NK-92 (cell line): ENCODE measurements at regions not wholly inside any gene's neighbourhood (a gene's known extent, or its start where the extent isn't known, plus 50 kb on each side); places are given as distances from the start of the nearest gene placed in this dataset.

Source experiments
- DNase-seq: peaks from one replicate; lab custom pipeline; 2025; ENCODE audit not compliant: unreplicated experiment; lab: John Stamatoyannopoulos, UW

GRCh38 chr5:68476854-68477253, 261.3 kb downstream of the PIK3R1 start:
- no peak for DNase-seq

- no peak for DNase-seq
Observed at GRCh38 chr5:68478301-68479095, 262.9 kb downstream of the PIK3R1 start.

- no peak for DNase-seq
Observed at GRCh38 chr5:68479524-68479923, 264.0 kb downstream of the PIK3R1 start.

GRCh38 chr5:68480335-68480940, 264.9 kb downstream of the PIK3R1 start:
- DNase-seq: no peak

- no peak for DNase-seq
Observed at GRCh38 chr5:68482199-68482598, 266.6 kb downstream of the PIK3R1 start.

- DNase-seq: no peak
Observed at GRCh38 chr5:68484307-68485068, 268.9 kb downstream of the PIK3R1 start.

GRCh38 chr5:68489556-68489955, 274.0 kb downstream of the PIK3R1 start:
- no peak for DNase-seq

GRCh38 chr5:68490406-68490805, 274.9 kb downstream of the PIK3R1 start:
- no peak for DNase-seq

- no peak for DNase-seq
Observed at GRCh38 chr5:68494771-68495170, 279.2 kb downstream of the PIK3R1 start.

- DNase-seq: no peak
Observed at GRCh38 chr5:68499987-68500386, 284.4 kb downstream of the PIK3R1 start.

- no peak for DNase-seq
Observed at GRCh38 chr5:68500813-68501212, 285.3 kb downstream of the PIK3R1 start.

- no peak for DNase-seq
Observed at GRCh38 chr5:68502531-68502930, 287.0 kb downstream of the PIK3R1 start.

GRCh38 chr5:68504306-68504705, 288.8 kb downstream of the PIK3R1 start:
- DNase-seq: no peak

- no peak for DNase-seq
Observed at GRCh38 chr5:68505917-68506860, 290.6 kb downstream of the PIK3R1 start.

GRCh38 chr5:68515514-68515913, 300.0 kb downstream of the PIK3R1 start:
- no peak for DNase-seq

GRCh38 chr5:68518286-68518685, 302.7 kb downstream of the PIK3R1 start:
- no peak for DNase-seq

GRCh38 chr5:68519143-68519542, 303.6 kb downstream of the PIK3R1 start:
- DNase-seq: no peak

GRCh38 chr5:68521776-68522175, 306.2 kb downstream of the PIK3R1 start:
- DNase-seq: no peak

- no peak for DNase-seq
Observed at GRCh38 chr5:68522863-68523262, 307.3 kb downstream of the PIK3R1 start.

- no peak for DNase-seq
Observed at GRCh38 chr5:68528821-68529273, 313.3 kb downstream of the PIK3R1 start.

- DNase-seq: no peak
Observed at GRCh38 chr5:68529581-68529980, 314.0 kb downstream of the PIK3R1 start.
